GM12878 (cell line): ENCODE measurements at regions not wholly inside any gene's neighbourhood (a gene's known extent, or its start where the extent isn't known, plus 50 kb on each side); places are given as distances from the start of the nearest gene placed in this dataset.
A peak's percentile ranks its signal among the peaks of the same experiment; 100 is the strongest.

Experiments used
- ATAC-seq: fragments of 200-7000 bp; cut with Tn5 transposase; 3 replicates; pipeline ENCODE4 v1.9.1; 2020; ENCODE audit warnings: mild to moderate bottlenecking, moderate library complexity
- BruUV-seq: library from RNA; stranded (reverse); fragments of 400-500 nt; replicated peaks from 2 replicates; lab custom pipeline; 2021; lab: Mats Ljungman, UMichigan
- CTCF ChIA-PET: fragments of 300-600 bp; sonication (Branson Sonifier 250); formaldehyde crosslinking; extraction: SDS; loops from one replicate; lab custom pipeline; 2021; ENCODE audit warnings: inconsistent platforms; lab: Yijun Ruan, JAX
- POLR2A ChIA-PET: fragments of 350-600 bp; formaldehyde crosslinking; extraction: SDS; loops from one replicate; lab custom pipeline; 2021; ENCODE audit warnings: inconsistent platforms; lab: Charles Lee
- RAD21 ChIA-PET: fragments of 300-600 bp; sonication (Branson Sonifier 250); formaldehyde crosslinking; loops from one replicate; lab custom pipeline; 2023; ENCODE audit warnings: antibody characterized with exemption; ENCODE audit not compliant: unreplicated experiment; lab: Charles Lee
- SMC1A ChIA-PET: fragments of 300-600 bp; sonication (Branson Sonifier 250); formaldehyde crosslinking; loops from one replicate; lab custom pipeline; 2023; ENCODE audit not compliant: unreplicated experiment, uncharacterized antibody; lab: Charles Lee
- DNase-seq: peaks from one replicate; pipeline ENCODE4 v3.0.0-alpha.2; 2011; ENCODE audit warnings: low read depth, low spot score
- FAIRE-seq: peaks from 3 replicates; lab custom pipeline; 2011; peaks lifted over from hg19 to GRCh38; lab: Jason Lieb, UNC
- H2AFZ ChIP-seq: 2 replicates; pipeline ENCODE4 v1.6.0; 2011; ENCODE audit warnings: low read depth, low read length, control low read depth; ENCODE audit not compliant: control insufficient read depth
- H3K27ac ChIP-seq: 2 replicates; pipeline ENCODE4 v1.5.1; 2011; ENCODE audit warnings: control low read depth; ENCODE audit not compliant: control insufficient read depth, insufficient read depth
- H3K27me3 ChIP-seq, 2 experiments: replicated peaks in 1 of 2; 2 replicates each; pipeline versions ENCODE4 v1.6.0 to v1.6.1; 2011; ENCODE audit warnings: low read length in 1 of 2; ENCODE audit not compliant: control insufficient read depth in 2 of 2, insufficient read depth in 2 of 2
- H3K36me3 ChIP-seq, 2 experiments: 2 replicates each; pipeline ENCODE4 v1.5.1; 2011; ENCODE audit warnings: low read length in 1 of 2; ENCODE audit not compliant: control insufficient read depth in 2 of 2, insufficient read depth in 2 of 2
- H3K4me1 ChIP-seq: 2 replicates; pipeline ENCODE4 v1.6.1; 2011; ENCODE audit warnings: mild to moderate bottlenecking, low read length, moderate library complexity, mixed read lengths; ENCODE audit not compliant: control insufficient read depth, insufficient read depth
- H3K4me2 ChIP-seq: 2 replicates; pipeline ENCODE4 v1.6.0; 2011; ENCODE audit warnings: control low read depth; ENCODE audit not compliant: control insufficient read depth, insufficient read depth
- H3K4me3 ChIP-seq: fragments of 200-600 bp; sonication (generic); 2 replicates; pipeline ENCODE4 v1.5.1; 2016
- H3K79me2 ChIP-seq: 2 replicates; pipeline ENCODE4 v1.6.0; 2011; ENCODE audit warnings: low read length; ENCODE audit not compliant: control insufficient read depth, insufficient read depth
- H3K9ac ChIP-seq: 2 replicates; pipeline ENCODE4 v1.8.0; 2011; ENCODE audit warnings: low read length, control low read depth, mixed read lengths; ENCODE audit not compliant: control insufficient read depth, insufficient read depth
- H3K9me3 ChIP-seq: replicated peaks from 3 replicates; pipeline ENCODE4 v1.5.1; 2011; ENCODE audit warnings: mild to moderate bottlenecking, low read length; ENCODE audit not compliant: control insufficient read depth, insufficient read depth
- H4K20me1 ChIP-seq: 2 replicates; pipeline ENCODE4 v1.6.0; 2011; ENCODE audit not compliant: control insufficient read depth, insufficient read depth
- ATF2 ChIP-seq: IDR thresholded peaks from 2 replicates; pipeline ENCODE4 v1.6.1; 2012; ENCODE audit warnings: low read length, inconsistent platforms
- CEBPZ ChIP-seq: fragments of 150-350 bp; IDR thresholded peaks from 2 replicates; pipeline ENCODE4 v1.6.1; 2016; ENCODE audit warnings: low read depth, low read length
- CHD2 ChIP-seq: IDR thresholded peaks from 2 replicates; pipeline ENCODE4 v1.6.1; 2011; ENCODE audit warnings: low read depth, low read length, improper control_type of control experiment, borderline replicate concordance
- EP300 ChIP-seq, 2 experiments: fragments of 150-350 bp in 1 of 2; IDR thresholded peaks; 2 replicates each; pipeline ENCODE4 v1.6.1; 2011 to 2012; ENCODE audit warnings: low read depth in 2 of 2, low read length in 2 of 2, borderline replicate concordance in 1 of 2, improper control_type of control experiment in 1 of 2, inconsistent platforms in 1 of 2; ENCODE audit not compliant: control insufficient read depth in 1 of 2
- ESRRA ChIP-seq: IDR thresholded peaks from 2 replicates; pipeline ENCODE4 v1.6.1; 2012; ENCODE audit warnings: mild to moderate bottlenecking, low read length, improper control_type of control experiment
- FOS ChIP-seq: IDR thresholded peaks from 3 replicates; pipeline ENCODE4 v1.6.1; 2011; ENCODE audit warnings: borderline replicate concordance; ENCODE audit not compliant: insufficient read length; ENCODE audit errors: extremely low read depth
- HDGF ChIP-seq: fragments of 450-650 bp; IDR thresholded peaks from 2 replicates; pipeline ENCODE4 v1.6.1; 2016; ENCODE audit warnings: antibody characterized with exemption
- PML ChIP-seq: IDR thresholded peaks from 2 replicates; pipeline ENCODE4 v1.6.1; 2012; ENCODE audit warnings: low read length, inconsistent platforms
- REST ChIP-seq: IDR thresholded peaks from 2 replicates; pipeline ENCODE4 v1.6.1; 2012; ENCODE audit warnings: mild to moderate bottlenecking, low read depth, low read length
- SKIL ChIP-seq: fragments of 450-650 bp; IDR thresholded peaks from 2 replicates; pipeline ENCODE4 v1.6.1; 2017; ENCODE audit warnings: mild to moderate bottlenecking, low read depth, inconsistent platforms; ENCODE audit not compliant: poor library complexity, severe bottlenecking
- SMARCA5 ChIP-seq: fragments of 450-650 bp; IDR thresholded peaks from 2 replicates; pipeline ENCODE4 v1.6.1; 2017; ENCODE audit warnings: mild to moderate bottlenecking
- SREBF1 ChIP-seq: IDR thresholded peaks from 2 replicates; pipeline ENCODE4 v1.6.1; 2012; ENCODE audit warnings: mild to moderate bottlenecking, low read length
- TCF12 ChIP-seq: IDR thresholded peaks from 2 replicates; pipeline ENCODE4 v1.6.1; 2011; ENCODE audit warnings: low read depth, mild to moderate bottlenecking, low read length
- TCF3 ChIP-seq: IDR thresholded peaks from 2 replicates; pipeline ENCODE4 v1.6.1; 2012; ENCODE audit warnings: low read depth, mild to moderate bottlenecking, low read length, borderline replicate concordance; ENCODE audit not compliant: insufficient read depth
- WGBS: methylation state at CpG from one replicate; pipeline ENCODE4 v1.1.6; 2016; ENCODE audit warnings: low lambda C conversion rate; ENCODE audit not compliant: insufficient replicate concordance, insufficient coverage; ENCODE audit errors: missing lambda C conversion rate; 5-methylcytosine and 5-hydroxymethylcytosine counted together
- in situ Hi-C: fragments of 300-500 bp; cut with MboI; formaldehyde crosslinking; loops from 9 replicates; pipeline ENCODE4 v1.14.3; 2018; ENCODE audit warnings: mixed read lengths
- intact Hi-C: fragments of 100-400 bp; cut with micrococcal nuclease; formaldehyde crosslinking; loops from one replicate; pipeline ENCODE4 v1.14.2; 2022; ENCODE audit not compliant: unreplicated experiment

- POLR2A ChIA-PET: interaction anchor here (0.5 to 7.3 kb wide), 12 partner anchors 8 to 96 kb away, joined by 3 to 80 read pairs (median 12); no protein-coding TSS in a partner anchor
- TSS peak; percentile 60 for BruUV-seq
- peak overlapping the region; percentile 35 for H2AFZ ChIP-seq
- peak overlapping the region; percentile 71 for H3K9ac ChIP-seq
- in situ Hi-C loops: no loop called here
- no peak for FAIRE-seq
- peaks cover 4% of the 10 kb centered on the region for H3K79me2 ChIP-seq
- peak; percentile 9 for ATAC-seq
- RAD21 ChIA-PET: interaction anchor here (1.0 to 8.6 kb wide), 16 partner anchors 11 to 430 kb away, joined by 3 to 126 read pairs (median 14); partner anchors contain the start of gene CAB39
- no peaks in the 10 kb centered on the region for H4K20me1 ChIP-seq
- H3K36me3 ChIP-seq: no peaks in the 10 kb centered on the region
- H3K27ac ChIP-seq: peak overlapping the region; percentile 91
- no peaks in the 10 kb centered on the region for H3K9me3 ChIP-seq
- H3K4me2 ChIP-seq: peak overlapping the region; percentile 90
- intact Hi-C loops: loop anchor here (2.0 to 5.0 kb wide), 2 partner anchors 54 to 211 kb away; partner anchors contain the start of gene CAB39
- peak overlapping the region; percentile 62 for H3K4me3 ChIP-seq
- WGBS: 0% methylated on average over 1 of the region's 1 CpG
- SMC1A ChIA-PET: interaction anchor here (1.0 to 7.8 kb wide), 12 partner anchors 9 to 456 kb away, joined by 3 to 117 read pairs (median 26); no protein-coding TSS in a partner anchor
- H3K4me1 ChIP-seq: peaks cover 62% of the 10 kb centered on the region
- no peak for DNase-seq
- CTCF ChIA-PET: interaction anchor here (0.7 to 6.1 kb wide), 7 partner anchors 11 to 139 kb away, joined by 3 to 41 read pairs (median 7); no protein-coding TSS in a partner anchor
- H3K27me3 ChIP-seq: no peaks in the 10 kb centered on the region
- TF ChIP-seq ESRRA (no peak), SKIL (no peak), TCF3 (peak; percentile 20; the same call in 1 of the 2 replicates), TCF12 (no peak), PML (no peak), FOS (no peak), SREBF1 (no peak), HDGF (no peak), EP300 (IDR thresholded peaks at IDR 0.05; ENCODE audit: borderline replicate concordance in 1 of 2, control insufficient read depth in 1 of 2, low read depth in 2 of 2, low read length in 2 of 2) (0 out of 4 replicates have a peak, but pooled peaks of 1 of the 2 experiments have one; percentile 2), CEBPZ (no peak), REST (no peak), CHD2 (no peak), SMARCA5 (no peak), ATF2 (no peak)
Measured at GRCh38 chr2:230658577-230658876, 54.1 kb upstream of the CAB39 start.
